Prostate gland (tissue), 2 donors: ENCODE measurements at regions not wholly inside any gene's neighbourhood (a gene's known extent, or its start where the extent isn't known, plus 50 kb on each side); places are given as distances from the start of the nearest gene placed in this dataset.
"Not testable (repeated sequence)": the region's sequence is repeated elsewhere in the genome, so short reads cannot be mapped to it uniquely, and the experiment has no call there.

Experiments used
- DNase-seq: peaks from one replicate; pipeline ENCODE4 v3.0.0-alpha.2; 2019; ENCODE audit warnings: low spot score
- H3K27ac ChIP-seq, 2 donors: fragments of 200-600 bp; sonication (generic); 2 replicates each; pipeline ENCODE4 v1.5.1; 2017 to 2019
- H3K27me3 ChIP-seq: fragments of 200-600 bp; sonication (generic); replicated peaks from 2 replicates; pipeline ENCODE4 v1.5.1; 2019; ENCODE audit not compliant: insufficient read depth
- H3K36me3 ChIP-seq, 2 donors: fragments of 200-600 bp; sonication (generic); 1 replicate in 1 of 2; 2 replicates in 1 of 2; pipeline versions ENCODE4 v1.5.1 to v1.8.1; 2017 to 2019
- H3K4me1 ChIP-seq: fragments of 200-600 bp; sonication (generic); replicated peaks from 2 replicates; pipeline ENCODE4 v1.5.1; 2019
- H3K4me3 ChIP-seq, 2 donors: fragments of 200-600 bp; sonication (generic); 2 replicates each; pipeline ENCODE4 v1.5.1; 2017 to 2019
- H3K9me3 ChIP-seq: fragments of 200-600 bp; sonication (generic); 2 replicates; pipeline ENCODE4 v1.5.1; 2017
- POLR2A ChIP-seq: fragments of 450-650 bp; IDR thresholded peaks from one replicate; pipeline ENCODE4 v1.6.1; 2016; ENCODE audit warnings: antibody characterized with exemption, mild to moderate bottlenecking
- POLR2AphosphoS5 ChIP-seq: sonication (generic); formaldehyde crosslinking; IDR thresholded peaks from one replicate; pipeline ENCODE4 v1.6.1; 2017; ENCODE audit warnings: antibody characterized with exemption
- WGBS: methylation state at CpG from one replicate; pipeline ENCODE4 v1.1.5; 2018; 5-methylcytosine and 5-hydroxymethylcytosine counted together
- intact Hi-C: fragments of 100-400 bp; cut with DNase I; formaldehyde crosslinking; loops from one replicate; pipeline ENCODE4 v1.14.2; 2022
- TF ChIP-seq, protein P1 (sequence below), 4 experiments: fragments of 200-600 bp in 2 of 4; fragments of 450-650 bp in 2 of 4; sonication (generic) in 2 of 4; IDR thresholded peaks; 1 replicate in 3 of 4; 2 replicates in 1 of 4; pipeline ENCODE4 v1.5.1; 2016 to 2019; ENCODE audit warnings: antibody characterized with exemption in 4 of 4, mild to moderate bottlenecking in 2 of 4, moderate library complexity in 2 of 4

DNA sequence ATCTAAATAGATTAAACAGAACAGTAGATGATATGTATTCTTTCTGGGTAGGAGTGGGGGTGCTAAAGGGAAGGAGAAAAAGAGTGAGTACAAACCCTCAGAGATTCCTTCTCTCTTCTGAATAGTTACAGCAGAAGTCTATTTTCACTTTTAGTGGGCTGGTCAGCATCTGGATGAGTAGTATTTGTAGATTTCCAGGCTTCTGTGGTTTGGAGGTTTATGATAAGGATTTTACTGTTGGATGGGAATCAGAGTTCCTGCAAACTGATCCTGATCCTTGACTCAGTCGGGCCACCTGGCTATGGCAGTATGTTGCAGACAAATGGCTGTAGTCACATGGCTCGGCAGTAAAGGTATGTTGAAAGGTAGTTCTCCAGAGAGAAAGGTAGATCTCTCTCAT, 84.3 kb upstream of the IFNGR1 start:
- Histone ChIP-seq H3K27ac (no peak overlapping the region), H3K4me3 (no peak overlapping the region), H3K36me3 (no peaks in the 10 kb centered on the region), H3K27me3 (no peaks in the 10 kb centered on the region), H3K9me3 (no peaks in the 10 kb centered on the region), H3K4me1 (no peaks in the 10 kb centered on the region)
- intact Hi-C loops = no loop called here
- TF ChIP-seq, protein P1, sequence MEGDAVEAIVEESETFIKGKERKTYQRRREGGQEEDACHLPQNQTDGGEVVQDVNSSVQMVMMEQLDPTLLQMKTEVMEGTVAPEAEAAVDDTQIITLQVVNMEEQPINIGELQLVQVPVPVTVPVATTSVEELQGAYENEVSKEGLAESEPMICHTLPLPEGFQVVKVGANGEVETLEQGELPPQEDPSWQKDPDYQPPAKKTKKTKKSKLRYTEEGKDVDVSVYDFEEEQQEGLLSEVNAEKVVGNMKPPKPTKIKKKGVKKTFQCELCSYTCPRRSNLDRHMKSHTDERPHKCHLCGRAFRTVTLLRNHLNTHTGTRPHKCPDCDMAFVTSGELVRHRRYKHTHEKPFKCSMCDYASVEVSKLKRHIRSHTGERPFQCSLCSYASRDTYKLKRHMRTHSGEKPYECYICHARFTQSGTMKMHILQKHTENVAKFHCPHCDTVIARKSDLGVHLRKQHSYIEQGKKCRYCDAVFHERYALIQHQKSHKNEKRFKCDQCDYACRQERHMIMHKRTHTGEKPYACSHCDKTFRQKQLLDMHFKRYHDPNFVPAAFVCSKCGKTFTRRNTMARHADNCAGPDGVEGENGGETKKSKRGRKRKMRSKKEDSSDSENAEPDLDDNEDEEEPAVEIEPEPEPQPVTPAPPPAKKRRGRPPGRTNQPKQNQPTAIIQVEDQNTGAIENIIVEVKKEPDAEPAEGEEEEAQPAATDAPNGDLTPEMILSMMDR (IDR thresholded peaks at IDR 0.05) = no peak
- TF ChIP-seq POLR2A (no peak), POLR2AphosphoS5 (no peak)
- 82% methylated on average over 2 of the region's 2 CpGs for WGBS
- DNase-seq = no peak

GRCh38 chr6:137299681-137300080, 80.5 kb upstream of the IFNGR1 start:
- WGBS = 81% methylated on average over 3 of the region's 3 CpGs
- Histone ChIP-seq H3K4me3 (no peak overlapping the region), H3K36me3 (no peaks in the 10 kb centered on the region), H3K9me3 (no peaks in the 10 kb centered on the region), H3K27ac (no peak overlapping the region), H3K27me3 (no peaks in the 10 kb centered on the region), H3K4me1 (no peaks in the 10 kb centered on the region)
- TF ChIP-seq POLR2A = no peak
- TF ChIP-seq POLR2AphosphoS5 = no peak
- intact Hi-C loops = no loop called here
- DNase-seq = no peak

DNA sequence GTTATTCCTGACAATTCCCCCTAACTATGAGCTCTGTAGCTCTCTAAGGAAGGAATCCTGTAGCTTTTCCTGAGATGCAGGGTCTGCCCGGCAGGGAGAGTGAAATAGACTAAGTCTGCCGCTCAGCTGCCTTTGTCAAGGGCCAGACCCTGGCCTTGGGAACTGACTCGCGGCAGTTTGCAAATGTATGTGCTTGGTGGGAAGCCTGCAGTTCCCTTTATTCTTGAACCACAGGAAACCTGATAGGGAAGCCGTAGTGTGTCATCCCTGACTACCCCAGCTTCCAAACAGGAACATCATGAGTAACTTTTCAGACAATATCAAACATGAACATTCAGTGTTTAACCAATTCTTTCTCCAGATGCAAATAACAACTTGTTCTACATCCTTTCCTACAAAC, 78.7 kb upstream of the IFNGR1 start:
- Histone ChIP-seq H3K36me3 (no peaks in the 10 kb centered on the region), H3K27ac (no peak overlapping the region), H3K4me1 (no peaks in the 10 kb centered on the region), H3K9me3 (no peaks in the 10 kb centered on the region), H3K27me3 (no peaks in the 10 kb centered on the region), H3K4me3 (no peak overlapping the region)
- TF ChIP-seq POLR2A (no peak), POLR2AphosphoS5 (no peak)
- TF ChIP-seq, protein P1 (IDR thresholded peaks at IDR 0.05) = no peak
- 68% methylated on average over 5 of the region's 5 CpGs for WGBS
- no peak for DNase-seq
- intact Hi-C loops = no loop called here

DNA sequence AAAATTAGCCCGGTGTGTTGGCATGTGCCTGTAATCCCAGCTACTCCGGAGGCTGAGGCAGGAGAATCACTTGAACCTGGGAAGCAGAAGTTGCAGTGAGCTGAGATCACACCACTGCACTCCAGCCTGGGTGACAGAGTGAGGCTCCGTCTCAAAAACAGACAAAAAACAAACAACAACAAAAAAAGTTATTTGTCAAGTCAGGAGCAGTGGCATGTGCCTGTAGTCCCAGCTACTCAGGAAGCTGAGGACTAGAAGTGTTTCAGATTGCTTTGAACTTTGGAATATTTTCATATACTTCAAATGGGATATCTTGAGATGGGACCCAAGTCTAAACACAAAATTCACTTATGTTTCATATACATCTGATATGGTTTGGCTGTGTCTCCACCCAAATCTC, 73.1 kb upstream of the IFNGR1 start:
- H3K27ac ChIP-seq, DNase-seq, H3K27me3 ChIP-seq, H3K36me3 ChIP-seq, H3K4me1 ChIP-seq, intact Hi-C loops, H3K4me3 ChIP-seq, H3K9me3 ChIP-seq: not testable (repeated sequence)
- WGBS = 97% methylated on average over 3 of the region's 3 CpGs

GRCh38 chr6:137291441-137291840, 72.3 kb upstream of the IFNGR1 start:
- Histone ChIP-seq H3K27ac (no peak overlapping the region), H3K27me3 (no peaks in the 10 kb centered on the region), H3K36me3 (no peaks in the 10 kb centered on the region), H3K4me1 (no peaks in the 10 kb centered on the region), H3K4me3 (no peak overlapping the region), H3K9me3 (no peaks in the 10 kb centered on the region)
- TF ChIP-seq, protein P1 (IDR thresholded peaks at IDR 0.05) = no peak
- TF ChIP-seq POLR2AphosphoS5 (no peak), POLR2A (no peak)
- intact Hi-C loops = no loop called here
- DNase-seq = peak; percentile 13
- 28% methylated on average over 3 of the region's 3 CpGs for WGBS

DNA sequence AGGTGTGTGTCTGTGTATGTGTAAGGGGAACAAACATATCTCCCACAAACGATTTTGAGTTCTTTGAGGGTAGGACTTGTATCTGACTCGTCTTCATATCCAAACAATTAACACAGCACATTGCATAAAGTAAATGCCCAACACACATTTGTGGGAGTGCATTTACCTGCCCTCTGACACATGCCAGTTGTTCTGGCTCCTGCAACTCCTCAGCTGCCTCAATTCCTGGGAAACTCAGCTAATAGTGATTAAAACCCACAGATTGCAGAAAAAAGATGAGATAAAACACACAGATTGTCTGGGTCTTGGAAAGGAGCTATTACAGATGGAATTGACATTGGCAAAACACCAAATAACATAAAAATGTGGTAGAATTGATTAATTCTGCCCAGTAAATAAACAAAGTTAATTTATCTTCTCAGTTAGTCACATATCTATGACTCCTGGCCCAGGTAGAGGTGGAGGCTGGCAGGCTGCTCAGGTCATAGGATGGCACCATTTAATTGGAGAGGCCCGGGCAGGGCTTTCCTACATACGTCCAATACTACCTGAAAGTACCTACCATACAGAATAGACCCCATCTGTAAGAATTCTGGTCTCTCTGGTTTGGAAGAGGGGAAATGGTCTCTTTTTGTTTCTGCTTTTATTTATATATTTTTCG, 71.5 kb upstream of the IFNGR1 start:
- Histone ChIP-seq H3K9me3 (no peaks in the 10 kb centered on the region), H3K4me1 (no peaks in the 10 kb centered on the region), H3K36me3 (no peaks in the 10 kb centered on the region), H3K27ac (no peak overlapping the region), H3K4me3 (no peak overlapping the region), H3K27me3 (no peaks in the 10 kb centered on the region)
- 60% methylated on average over 5 of the region's 5 CpGs for WGBS
- TF ChIP-seq, protein P1 (IDR thresholded peaks at IDR 0.05) = no peak
- no peak for TF ChIP-seq POLR2A
- TF ChIP-seq POLR2AphosphoS5 = no peak
- intact Hi-C loops = no loop called here
- no peak for DNase-seq
